ENCODE measurements at regions not wholly inside any gene's neighbourhood (a gene's known extent, or its start where the extent isn't known, plus 50 kb on each side); places are given as distances from the start of the nearest gene placed in this dataset.

- DNase-seq, result no peak
Observed at GRCh38 chr14:42145766-42146165, 539.1 kb downstream of the LRFN5 start.

GRCh38 chr14:42143114-42143513, 536.4 kb downstream of the LRFN5 start:
- DNase-seq, result no peak
- Mint-ChIP-seq H3K27me3 (ENCODE audit: low read depth) (no peaks in the 10 kb centered on the region), H3K9me3 (peaks cover 2 to 7% of the 10 kb centered on the region in 2 donors), H3K4me1 (ENCODE audit: low read depth) (no peaks in the 10 kb centered on the region), H3K27ac (no peak overlapping the region), H3K36me3 (ENCODE audit: insufficient read depth in 2 of 2) (no peaks in the 10 kb centered on the region), H3K4me3 (no peak overlapping the region)
- no peak for ATAC-seq (replicated peaks in 1 of 2)

More at GRCh38 chr14:42145766-42146165, 539.1 kb downstream of the LRFN5 start:
- H3K9me3 Mint-ChIP-seq, result peaks cover 2 to 4% of the 10 kb centered on the region in 2 donors
- H3K36me3 Mint-ChIP-seq (ENCODE audit: insufficient read depth in 2 of 2), result no peaks in the 10 kb centered on the region
- no peak overlapping the region for H3K4me3 Mint-ChIP-seq
- H3K4me1 Mint-ChIP-seq (ENCODE audit: low read depth), result no peaks in the 10 kb centered on the region
- ATAC-seq (replicated peaks in 1 of 2), result no peak
- no peak overlapping the region for H3K27ac Mint-ChIP-seq
- H3K27me3 Mint-ChIP-seq (ENCODE audit: low read depth), result no peaks in the 10 kb centered on the region

GRCh38 chr14:42141328-42141727, 534.7 kb downstream of the LRFN5 start:
- no peak for ATAC-seq (replicated peaks in 1 of 2)
- Mint-ChIP-seq H3K27ac (no peak overlapping the region), H3K4me1 (ENCODE audit: low read depth) (no peaks in the 10 kb centered on the region), H3K27me3 (ENCODE audit: low read depth) (no peaks in the 10 kb centered on the region), H3K36me3 (ENCODE audit: insufficient read depth in 2 of 2) (no peaks in the 10 kb centered on the region), H3K9me3 (peaks cover 2 to 7% of the 10 kb centered on the region in 2 donors), H3K4me3 (no peak overlapping the region)
- DNase-seq, result no peak

- H3K4me3 Mint-ChIP-seq, result no peak overlapping the region
- peaks cover 2 to 7% of the 10 kb centered on the region in 2 donors for H3K9me3 Mint-ChIP-seq
- H3K27ac Mint-ChIP-seq, result no peak overlapping the region
- no peaks in the 10 kb centered on the region for H3K36me3 Mint-ChIP-seq (ENCODE audit: insufficient read depth in 2 of 2)
- no peaks in the 10 kb centered on the region for H3K27me3 Mint-ChIP-seq (ENCODE audit: low read depth)
- ATAC-seq (replicated peaks in 1 of 2) (no peak), DNase-seq (no peak)
- no peaks in the 10 kb centered on the region for H3K4me1 Mint-ChIP-seq (ENCODE audit: low read depth)
Observed at GRCh38 chr14:42140831-42141279, 534.2 kb downstream of the LRFN5 start.

- peaks cover 2 to 7% of the 10 kb centered on the region in 2 donors for H3K9me3 Mint-ChIP-seq
- no peaks in the 10 kb centered on the region for H3K27me3 Mint-ChIP-seq (ENCODE audit: low read depth)
- H3K27ac Mint-ChIP-seq, result no peak overlapping the region
- DNase-seq (no peak), ATAC-seq (replicated peaks in 1 of 2) (no peak)
- no peaks in the 10 kb centered on the region for H3K36me3 Mint-ChIP-seq (ENCODE audit: insufficient read depth in 2 of 2)
- no peak overlapping the region for H3K4me3 Mint-ChIP-seq
- no peaks in the 10 kb centered on the region for H3K4me1 Mint-ChIP-seq (ENCODE audit: low read depth)
Observed at GRCh38 chr14:42140001-42140400, 533.3 kb downstream of the LRFN5 start.

GRCh38 chr14:42138406-42138805, 531.7 kb downstream of the LRFN5 start:
- Mint-ChIP-seq H3K4me1 (ENCODE audit: low read depth) (no peaks in the 10 kb centered on the region), H3K27me3 (ENCODE audit: low read depth) (no peaks in the 10 kb centered on the region), H3K36me3 (ENCODE audit: insufficient read depth in 2 of 2) (no peaks in the 10 kb centered on the region), H3K27ac (no peak overlapping the region), H3K4me3 (no peak overlapping the region), H3K9me3 (peaks cover 2 to 7% of the 10 kb centered on the region in 2 donors)
- ATAC-seq (replicated peaks in 1 of 2) (no peak), DNase-seq (no peak)

GRCh38 chr14:42130815-42131214, 524.1 kb downstream of the LRFN5 start:
- DNase-seq (no peak), ATAC-seq (replicated peaks in 1 of 2) (no peak)
- no peak overlapping the region for H3K4me3 Mint-ChIP-seq
- no peaks in the 10 kb centered on the region for H3K27me3 Mint-ChIP-seq (ENCODE audit: low read depth)
- no peak overlapping the region for H3K27ac Mint-ChIP-seq
- peaks cover 2 to 3% of the 10 kb centered on the region in 2 donors for H3K9me3 Mint-ChIP-seq
- no peaks in the 10 kb centered on the region for H3K36me3 Mint-ChIP-seq (ENCODE audit: insufficient read depth in 2 of 2)
- no peaks in the 10 kb centered on the region for H3K4me1 Mint-ChIP-seq (ENCODE audit: low read depth)

GRCh38 chr14:42123526-42123925, 516.9 kb downstream of the LRFN5 start:
- no peak for DNase-seq
- Mint-ChIP-seq H3K27ac (no peak overlapping the region), H3K9me3 (peaks cover 3 to 14% of the 10 kb centered on the region in 2 donors), H3K4me1 (ENCODE audit: low read depth) (no peaks in the 10 kb centered on the region), H3K36me3 (ENCODE audit: insufficient read depth in 2 of 2) (peaks cover 0 to 4% of the 10 kb centered on the region in 2 donors), H3K27me3 (ENCODE audit: low read depth) (no peaks in the 10 kb centered on the region), H3K4me3 (no peak overlapping the region)
- ATAC-seq (replicated peaks in 1 of 2), result no peak

- Mint-ChIP-seq H3K36me3 (ENCODE audit: insufficient read depth in 2 of 2) (peaks cover 0 to 4% of the 10 kb centered on the region in 2 donors), H3K27ac (no peak overlapping the region), H3K4me3 (no peak overlapping the region), H3K4me1 (ENCODE audit: low read depth) (no peaks in the 10 kb centered on the region), H3K9me3 (peaks cover 1 to 10% of the 10 kb centered on the region in 2 donors), H3K27me3 (ENCODE audit: low read depth) (no peaks in the 10 kb centered on the region)
- DNase-seq (no peak), ATAC-seq (replicated peaks in 1 of 2) (no peak)
Observed at GRCh38 chr14:42113358-42114069, 506.8 kb downstream of the LRFN5 start.

GRCh38 chr14:42112108-42112507, 505.4 kb downstream of the LRFN5 start:
- DNase-seq (no peak), ATAC-seq (replicated peaks in 1 of 2) (no peak)
- H3K4me3 Mint-ChIP-seq, result no peak overlapping the region
- no peak overlapping the region for H3K27ac Mint-ChIP-seq
- H3K27me3 Mint-ChIP-seq (ENCODE audit: low read depth), result no peaks in the 10 kb centered on the region
- H3K4me1 Mint-ChIP-seq (ENCODE audit: low read depth), result no peaks in the 10 kb centered on the region
- peaks cover 0 to 4% of the 10 kb centered on the region in 2 donors for H3K36me3 Mint-ChIP-seq (ENCODE audit: insufficient read depth in 2 of 2)
- peaks cover 7 to 15% of the 10 kb centered on the region in 2 donors for H3K9me3 Mint-ChIP-seq

- no peak overlapping the region for H3K27ac Mint-ChIP-seq
- H3K36me3 Mint-ChIP-seq (ENCODE audit: insufficient read depth in 2 of 2), result peaks cover 0 to 4% of the 10 kb centered on the region in 2 donors
- DNase-seq (no peak), ATAC-seq (replicated peaks in 1 of 2) (no peak)
- H3K9me3 Mint-ChIP-seq, result peaks cover 7 to 19% of the 10 kb centered on the region in 2 donors
- H3K4me3 Mint-ChIP-seq, result no peak overlapping the region
- H3K27me3 Mint-ChIP-seq (ENCODE audit: low read depth), result no peaks in the 10 kb centered on the region
- no peaks in the 10 kb centered on the region for H3K4me1 Mint-ChIP-seq (ENCODE audit: low read depth)
Observed at GRCh38 chr14:42111355-42111754, 504.7 kb downstream of the LRFN5 start.

- Mint-ChIP-seq H3K36me3 (ENCODE audit: insufficient read depth in 2 of 2) (peaks cover 0 to 4% of the 10 kb centered on the region in 2 donors), H3K9me3 (peaks cover 7 to 19% of the 10 kb centered on the region in 2 donors), H3K27ac (no peak overlapping the region), H3K4me1 (ENCODE audit: low read depth) (no peaks in the 10 kb centered on the region), H3K27me3 (ENCODE audit: low read depth) (no peaks in the 10 kb centered on the region), H3K4me3 (no peak overlapping the region)
- DNase-seq (no peak), ATAC-seq (replicated peaks in 1 of 2) (no peak)
Observed at GRCh38 chr14:42110167-42110566, 503.5 kb downstream of the LRFN5 start.

GRCh38 chr14:42095155-42095554, 488.5 kb downstream of the LRFN5 start:
- H3K4me1 Mint-ChIP-seq (ENCODE audit: low read depth), result no peaks in the 10 kb centered on the region
- H3K9me3 Mint-ChIP-seq, result peaks cover 6% of the 10 kb centered on the region in 2 donors
- ATAC-seq (replicated peaks in 1 of 2), result no peak
- H3K27ac Mint-ChIP-seq, result no peak overlapping the region
- peaks cover 0 to 1% of the 10 kb centered on the region in 2 donors for H3K36me3 Mint-ChIP-seq (ENCODE audit: insufficient read depth in 2 of 2)
- no peak overlapping the region for H3K4me3 Mint-ChIP-seq
- H3K27me3 Mint-ChIP-seq (ENCODE audit: low read depth), result no peaks in the 10 kb centered on the region
- DNase-seq, result no peak

- H3K27me3 Mint-ChIP-seq (ENCODE audit: low read depth), result no peaks in the 10 kb centered on the region
- H3K9me3 Mint-ChIP-seq, result peaks cover 2 to 3% of the 10 kb centered on the region in 2 donors
- no peak for DNase-seq
- H3K4me1 Mint-ChIP-seq (ENCODE audit: low read depth), result no peaks in the 10 kb centered on the region
- no peak overlapping the region for H3K4me3 Mint-ChIP-seq
- no peaks in the 10 kb centered on the region for H3K36me3 Mint-ChIP-seq (ENCODE audit: insufficient read depth in 2 of 2)
- no peak for ATAC-seq (replicated peaks in 1 of 2)
- no peak overlapping the region for H3K27ac Mint-ChIP-seq
Observed at GRCh38 chr14:42090122-42090521, 483.4 kb downstream of the LRFN5 start.

Measured in activated T-cell treated with anti-CD3 and anti-CD28 coated beads, Interleukin-2, amount 50 U/mL, for 72 hours (primary cell).